GM12878 (cell line): ENCODE measurements at regions not wholly inside any gene's neighbourhood (a gene's known extent, or its start where the extent isn't known, plus 50 kb on each side); places are given as distances from the start of the nearest gene placed in this dataset.

Experiments used
- ATAC-seq: fragments of 200-7000 bp; cut with Tn5 transposase; 3 replicates; pipeline ENCODE4 v1.9.1; 2020; ENCODE audit warnings: mild to moderate bottlenecking, moderate library complexity
- BruUV-seq: library from RNA; stranded (reverse); fragments of 400-500 nt; replicated peaks from 2 replicates; lab custom pipeline; 2021; lab: Mats Ljungman, UMichigan
- CTCF ChIA-PET: fragments of 300-600 bp; sonication (Branson Sonifier 250); formaldehyde crosslinking; extraction: SDS; loops from one replicate; lab custom pipeline; 2021; ENCODE audit warnings: inconsistent platforms; lab: Yijun Ruan, JAX
- POLR2A ChIA-PET: fragments of 350-600 bp; formaldehyde crosslinking; extraction: SDS; loops from one replicate; lab custom pipeline; 2021; ENCODE audit warnings: inconsistent platforms; lab: Charles Lee
- RAD21 ChIA-PET: fragments of 300-600 bp; sonication (Branson Sonifier 250); formaldehyde crosslinking; loops from one replicate; lab custom pipeline; 2023; ENCODE audit warnings: antibody characterized with exemption; ENCODE audit not compliant: unreplicated experiment; lab: Charles Lee
- SMC1A ChIA-PET: fragments of 300-600 bp; sonication (Branson Sonifier 250); formaldehyde crosslinking; loops from one replicate; lab custom pipeline; 2023; ENCODE audit not compliant: unreplicated experiment, uncharacterized antibody; lab: Charles Lee
- DNase-seq: peaks from one replicate; pipeline ENCODE4 v3.0.0-alpha.2; 2011; ENCODE audit warnings: low read depth, low spot score
- FAIRE-seq: peaks from 3 replicates; lab custom pipeline; 2011; peaks lifted over from hg19 to GRCh38; lab: Jason Lieb, UNC
- H2AFZ ChIP-seq: 2 replicates; pipeline ENCODE4 v1.6.0; 2011; ENCODE audit warnings: low read depth, low read length, control low read depth; ENCODE audit not compliant: control insufficient read depth
- H3K27ac ChIP-seq: 2 replicates; pipeline ENCODE4 v1.5.1; 2011; ENCODE audit warnings: control low read depth; ENCODE audit not compliant: control insufficient read depth, insufficient read depth
- H3K27me3 ChIP-seq, 2 experiments: replicated peaks in 1 of 2; 2 replicates each; pipeline versions ENCODE4 v1.6.0 to v1.6.1; 2011; ENCODE audit warnings: low read length in 1 of 2; ENCODE audit not compliant: control insufficient read depth in 2 of 2, insufficient read depth in 2 of 2
- H3K36me3 ChIP-seq, 2 experiments: 2 replicates each; pipeline ENCODE4 v1.5.1; 2011; ENCODE audit warnings: low read length in 1 of 2; ENCODE audit not compliant: control insufficient read depth in 2 of 2, insufficient read depth in 2 of 2
- H3K4me1 ChIP-seq: 2 replicates; pipeline ENCODE4 v1.6.1; 2011; ENCODE audit warnings: mild to moderate bottlenecking, low read length, moderate library complexity, mixed read lengths; ENCODE audit not compliant: control insufficient read depth, insufficient read depth
- H3K4me2 ChIP-seq: 2 replicates; pipeline ENCODE4 v1.6.0; 2011; ENCODE audit warnings: control low read depth; ENCODE audit not compliant: control insufficient read depth, insufficient read depth
- H3K4me3 ChIP-seq: fragments of 200-600 bp; sonication (generic); 2 replicates; pipeline ENCODE4 v1.5.1; 2016
- H3K79me2 ChIP-seq: 2 replicates; pipeline ENCODE4 v1.6.0; 2011; ENCODE audit warnings: low read length; ENCODE audit not compliant: control insufficient read depth, insufficient read depth
- H3K9ac ChIP-seq: 2 replicates; pipeline ENCODE4 v1.8.0; 2011; ENCODE audit warnings: low read length, control low read depth, mixed read lengths; ENCODE audit not compliant: control insufficient read depth, insufficient read depth
- H3K9me3 ChIP-seq: replicated peaks from 3 replicates; pipeline ENCODE4 v1.5.1; 2011; ENCODE audit warnings: mild to moderate bottlenecking, low read length; ENCODE audit not compliant: control insufficient read depth, insufficient read depth
- H4K20me1 ChIP-seq: 2 replicates; pipeline ENCODE4 v1.6.0; 2011; ENCODE audit not compliant: control insufficient read depth, insufficient read depth
- ASH2L ChIP-seq: fragments of 300-600, 200-600 bp; sonication (generic); IDR thresholded peaks from 2 replicates; pipeline ENCODE4 v1.6.1; 2017; ENCODE audit warnings: low read depth, mild to moderate bottlenecking, borderline replicate concordance
- CBFB ChIP-seq: IDR thresholded peaks from 2 replicates; pipeline ENCODE4 v1.6.1; 2016; ENCODE audit warnings: antibody characterized with exemption, low read depth
- CBX5 ChIP-seq: sonication (generic); IDR thresholded peaks from 2 replicates; pipeline ENCODE4 v1.6.1; 2016; ENCODE audit warnings: low read depth, moderate library complexity, mild to moderate bottlenecking, inconsistent platforms
- CHD1 ChIP-seq: IDR thresholded peaks from 2 replicates; pipeline ENCODE4 v1.6.1; 2012; ENCODE audit warnings: low read depth, low read length, improper control_type of control experiment
- EZH2 ChIP-seq: IDR thresholded peaks from 2 replicates; pipeline ENCODE4 v1.6.1; 2012; ENCODE audit warnings: low read depth, mild to moderate bottlenecking, control low read depth, inconsistent platforms, low read length, borderline replicate concordance; ENCODE audit not compliant: control insufficient read depth
- GATAD2B ChIP-seq: fragments of 450-650 bp; conservative IDR thresholded peaks from 2 replicates; pipeline ENCODE4 v1.6.1; 2017; ENCODE audit warnings: low read depth, mild to moderate bottlenecking, moderate library complexity
- HDGF ChIP-seq: fragments of 450-650 bp; IDR thresholded peaks from 2 replicates; pipeline ENCODE4 v1.6.1; 2016; ENCODE audit warnings: antibody characterized with exemption
- POLR2A ChIP-seq: IDR thresholded peaks from 2 replicates; pipeline ENCODE4 v1.6.1; 2011; ENCODE audit warnings: low read depth, mild to moderate bottlenecking, low read length
- SRF ChIP-seq, 2 experiments: IDR thresholded peaks; 2 replicates each; pipeline ENCODE4 v1.6.1; 2011; ENCODE audit warnings: low read depth in 2 of 2, low read length in 2 of 2, mild to moderate bottlenecking in 1 of 2, moderate library complexity in 1 of 2
- WGBS: methylation state at CpG from one replicate; pipeline ENCODE4 v1.1.6; 2016; ENCODE audit warnings: low lambda C conversion rate; ENCODE audit not compliant: insufficient replicate concordance, insufficient coverage; ENCODE audit errors: missing lambda C conversion rate; 5-methylcytosine and 5-hydroxymethylcytosine counted together
- in situ Hi-C: fragments of 300-500 bp; cut with MboI; formaldehyde crosslinking; loops from 9 replicates; pipeline ENCODE4 v1.14.3; 2018; ENCODE audit warnings: mixed read lengths
- intact Hi-C: fragments of 100-400 bp; cut with micrococcal nuclease; formaldehyde crosslinking; loops from one replicate; pipeline ENCODE4 v1.14.2; 2022; ENCODE audit not compliant: unreplicated experiment
- TF ChIP-seq, protein P1 (sequence below): fragments of 450-650 bp; IDR thresholded peaks from 2 replicates; pipeline ENCODE4 v1.6.1; 2016; ENCODE audit warnings: mild to moderate bottlenecking, moderate library complexity, borderline replicate concordance
- TF ChIP-seq, protein P2 (sequence below): IDR thresholded peaks from 2 replicates; pipeline ENCODE4 v1.6.1; 2012; ENCODE audit warnings: improper control_type of control experiment, low read depth, low read length; ENCODE audit not compliant: insufficient replicate concordance
- TF ChIP-seq, protein P3 (sequence below): IDR thresholded peaks from 2 replicates; pipeline ENCODE4 v1.6.1; 2012; ENCODE audit warnings: mild to moderate bottlenecking, low read depth, low read length

DNA sequence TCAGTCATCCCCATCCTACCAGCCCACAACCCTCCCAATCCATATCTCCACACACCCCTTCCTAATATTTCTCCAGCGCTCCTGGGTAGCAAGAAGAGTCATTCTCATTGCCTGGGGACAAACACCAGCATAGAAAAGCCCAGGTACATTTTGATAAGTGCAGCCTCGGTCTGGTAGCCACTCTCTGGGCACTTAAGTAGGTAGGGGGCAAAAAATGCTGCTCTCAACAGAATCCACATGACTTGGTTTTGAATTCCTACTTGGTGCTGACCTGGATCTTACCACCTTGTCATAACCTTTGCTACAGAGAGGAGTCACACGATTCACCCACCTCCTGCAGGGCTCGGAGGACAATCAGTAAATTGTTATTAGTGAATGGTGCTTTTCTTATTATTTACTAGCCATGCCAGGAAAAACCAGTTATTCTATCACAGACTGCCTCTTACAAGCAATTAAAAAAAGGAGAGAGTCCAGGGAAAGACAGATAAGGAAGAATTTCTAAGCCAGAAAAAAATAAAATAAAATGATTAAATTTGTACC is 249.1 kb downstream of the LY86 start:
- ChIA-PET POLR2A (no interaction called here), RAD21 (no interaction called here), CTCF (no interaction called here), SMC1A (interaction anchor here (0.6 kb wide), 1 partner anchor 78 kb away, joined by 3 read pairs; no protein-coding TSS in a partner anchor)
- no peaks in the 10 kb centered on the region for H3K36me3 ChIP-seq
- H3K9me3 ChIP-seq = no peaks in the 10 kb centered on the region
- no peak for FAIRE-seq
- H3K4me2 ChIP-seq = no peak overlapping the region
- no peak overlapping the region for H2AFZ ChIP-seq
- H3K4me1 ChIP-seq = peaks cover 9% of the 10 kb centered on the region
- H4K20me1 ChIP-seq = no peaks in the 10 kb centered on the region
- BruUV-seq = no TSS peak
- H3K9ac ChIP-seq = no peak overlapping the region
- H3K79me2 ChIP-seq = no peaks in the 10 kb centered on the region
- no peak for ATAC-seq
- 50% methylated on average over 4 of the region's 4 CpGs for WGBS
- H3K27ac ChIP-seq = no peak overlapping the region
- H3K27me3 ChIP-seq = no peaks in the 10 kb centered on the region
- no peak for DNase-seq
- intact Hi-C loops (no loop called here), in situ Hi-C loops (no loop called here)
- no peak overlapping the region for H3K4me3 ChIP-seq
- TF ChIP-seq CBFB (no peak), SRF (IDR thresholded peaks at IDR 0.05; ENCODE audit: low read depth in 2 of 2, low read length in 2 of 2) (no peak), GATAD2B (no peak), EZH2 (no peak), POLR2A (no peak), CHD1 (no peak), ASH2L (no peak), HDGF (no peak), CBX5 (no peak)
- TF ChIP-seq, protein P1, sequence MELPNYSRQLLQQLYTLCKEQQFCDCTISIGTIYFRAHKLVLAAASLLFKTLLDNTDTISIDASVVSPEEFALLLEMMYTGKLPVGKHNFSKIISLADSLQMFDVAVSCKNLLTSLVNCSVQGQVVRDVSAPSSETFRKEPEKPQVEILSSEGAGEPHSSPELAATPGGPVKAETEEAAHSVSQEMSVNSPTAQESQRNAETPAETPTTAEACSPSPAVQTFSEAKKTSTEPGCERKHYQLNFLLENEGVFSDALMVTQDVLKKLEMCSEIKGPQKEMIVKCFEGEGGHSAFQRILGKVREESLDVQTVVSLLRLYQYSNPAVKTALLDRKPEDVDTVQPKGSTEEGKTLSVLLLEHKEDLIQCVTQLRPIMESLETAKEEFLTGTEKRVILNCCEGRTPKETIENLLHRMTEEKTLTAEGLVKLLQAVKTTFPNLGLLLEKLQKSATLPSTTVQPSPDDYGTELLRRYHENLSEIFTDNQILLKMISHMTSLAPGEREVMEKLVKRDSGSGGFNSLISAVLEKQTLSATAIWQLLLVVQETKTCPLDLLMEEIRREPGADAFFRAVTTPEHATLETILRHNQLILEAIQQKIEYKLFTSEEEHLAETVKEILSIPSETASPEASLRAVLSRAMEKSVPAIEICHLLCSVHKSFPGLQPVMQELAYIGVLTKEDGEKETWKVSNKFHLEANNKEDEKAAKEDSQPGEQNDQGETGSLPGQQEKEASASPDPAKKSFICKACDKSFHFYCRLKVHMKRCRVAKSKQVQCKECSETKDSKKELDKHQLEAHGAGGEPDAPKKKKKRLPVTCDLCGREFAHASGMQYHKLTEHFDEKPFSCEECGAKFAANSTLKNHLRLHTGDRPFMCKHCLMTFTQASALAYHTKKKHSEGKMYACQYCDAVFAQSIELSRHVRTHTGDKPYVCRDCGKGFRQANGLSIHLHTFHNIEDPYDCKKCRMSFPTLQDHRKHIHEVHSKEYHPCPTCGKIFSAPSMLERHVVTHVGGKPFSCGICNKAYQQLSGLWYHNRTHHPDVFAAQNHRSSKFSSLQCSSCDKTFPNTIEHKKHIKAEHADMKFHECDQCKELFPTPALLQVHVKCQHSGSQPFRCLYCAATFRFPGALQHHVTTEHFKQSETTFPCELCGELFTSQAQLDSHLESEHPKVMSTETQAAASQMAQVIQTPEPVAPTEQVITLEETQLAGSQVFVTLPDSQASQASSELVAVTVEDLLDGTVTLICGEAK = no peak
- TF ChIP-seq, protein P2, sequence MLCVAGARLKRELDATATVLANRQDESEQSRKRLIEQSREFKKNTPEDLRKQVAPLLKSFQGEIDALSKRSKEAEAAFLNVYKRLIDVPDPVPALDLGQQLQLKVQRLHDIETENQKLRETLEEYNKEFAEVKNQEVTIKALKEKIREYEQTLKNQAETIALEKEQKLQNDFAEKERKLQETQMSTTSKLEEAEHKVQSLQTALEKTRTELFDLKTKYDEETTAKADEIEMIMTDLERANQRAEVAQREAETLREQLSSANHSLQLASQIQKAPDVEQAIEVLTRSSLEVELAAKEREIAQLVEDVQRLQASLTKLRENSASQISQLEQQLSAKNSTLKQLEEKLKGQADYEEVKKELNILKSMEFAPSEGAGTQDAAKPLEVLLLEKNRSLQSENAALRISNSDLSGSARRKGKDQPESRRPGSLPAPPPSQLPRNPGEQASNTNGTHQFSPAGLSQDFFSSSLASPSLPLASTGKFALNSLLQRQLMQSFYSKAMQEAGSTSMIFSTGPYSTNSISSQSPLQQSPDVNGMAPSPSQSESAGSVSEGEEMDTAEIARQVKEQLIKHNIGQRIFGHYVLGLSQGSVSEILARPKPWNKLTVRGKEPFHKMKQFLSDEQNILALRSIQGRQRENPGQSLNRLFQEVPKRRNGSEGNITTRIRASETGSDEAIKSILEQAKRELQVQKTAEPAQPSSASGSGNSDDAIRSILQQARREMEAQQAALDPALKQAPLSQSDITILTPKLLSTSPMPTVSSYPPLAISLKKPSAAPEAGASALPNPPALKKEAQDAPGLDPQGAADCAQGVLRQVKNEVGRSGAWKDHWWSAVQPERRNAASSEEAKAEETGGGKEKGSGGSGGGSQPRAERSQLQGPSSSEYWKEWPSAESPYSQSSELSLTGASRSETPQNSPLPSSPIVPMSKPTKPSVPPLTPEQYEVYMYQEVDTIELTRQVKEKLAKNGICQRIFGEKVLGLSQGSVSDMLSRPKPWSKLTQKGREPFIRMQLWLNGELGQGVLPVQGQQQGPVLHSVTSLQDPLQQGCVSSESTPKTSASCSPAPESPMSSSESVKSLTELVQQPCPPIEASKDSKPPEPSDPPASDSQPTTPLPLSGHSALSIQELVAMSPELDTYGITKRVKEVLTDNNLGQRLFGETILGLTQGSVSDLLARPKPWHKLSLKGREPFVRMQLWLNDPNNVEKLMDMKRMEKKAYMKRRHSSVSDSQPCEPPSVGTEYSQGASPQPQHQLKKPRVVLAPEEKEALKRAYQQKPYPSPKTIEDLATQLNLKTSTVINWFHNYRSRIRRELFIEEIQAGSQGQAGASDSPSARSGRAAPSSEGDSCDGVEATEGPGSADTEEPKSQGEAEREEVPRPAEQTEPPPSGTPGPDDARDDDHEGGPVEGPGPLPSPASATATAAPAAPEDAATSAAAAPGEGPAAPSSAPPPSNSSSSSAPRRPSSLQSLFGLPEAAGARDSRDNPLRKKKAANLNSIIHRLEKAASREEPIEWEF = no peak
- TF ChIP-seq, protein P3, sequence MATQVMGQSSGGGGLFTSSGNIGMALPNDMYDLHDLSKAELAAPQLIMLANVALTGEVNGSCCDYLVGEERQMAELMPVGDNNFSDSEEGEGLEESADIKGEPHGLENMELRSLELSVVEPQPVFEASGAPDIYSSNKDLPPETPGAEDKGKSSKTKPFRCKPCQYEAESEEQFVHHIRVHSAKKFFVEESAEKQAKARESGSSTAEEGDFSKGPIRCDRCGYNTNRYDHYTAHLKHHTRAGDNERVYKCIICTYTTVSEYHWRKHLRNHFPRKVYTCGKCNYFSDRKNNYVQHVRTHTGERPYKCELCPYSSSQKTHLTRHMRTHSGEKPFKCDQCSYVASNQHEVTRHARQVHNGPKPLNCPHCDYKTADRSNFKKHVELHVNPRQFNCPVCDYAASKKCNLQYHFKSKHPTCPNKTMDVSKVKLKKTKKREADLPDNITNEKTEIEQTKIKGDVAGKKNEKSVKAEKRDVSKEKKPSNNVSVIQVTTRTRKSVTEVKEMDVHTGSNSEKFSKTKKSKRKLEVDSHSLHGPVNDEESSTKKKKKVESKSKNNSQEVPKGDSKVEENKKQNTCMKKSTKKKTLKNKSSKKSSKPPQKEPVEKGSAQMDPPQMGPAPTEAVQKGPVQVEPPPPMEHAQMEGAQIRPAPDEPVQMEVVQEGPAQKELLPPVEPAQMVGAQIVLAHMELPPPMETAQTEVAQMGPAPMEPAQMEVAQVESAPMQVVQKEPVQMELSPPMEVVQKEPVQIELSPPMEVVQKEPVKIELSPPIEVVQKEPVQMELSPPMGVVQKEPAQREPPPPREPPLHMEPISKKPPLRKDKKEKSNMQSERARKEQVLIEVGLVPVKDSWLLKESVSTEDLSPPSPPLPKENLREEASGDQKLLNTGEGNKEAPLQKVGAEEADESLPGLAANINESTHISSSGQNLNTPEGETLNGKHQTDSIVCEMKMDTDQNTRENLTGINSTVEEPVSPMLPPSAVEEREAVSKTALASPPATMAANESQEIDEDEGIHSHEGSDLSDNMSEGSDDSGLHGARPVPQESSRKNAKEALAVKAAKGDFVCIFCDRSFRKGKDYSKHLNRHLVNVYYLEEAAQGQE = no peak
